ENCODE measurements at regions not wholly inside any gene's neighbourhood (a gene's known extent, or its start where the extent isn't known, plus 50 kb on each side); places are given as distances from the start of the nearest gene placed in this dataset.
"Not testable (repeated sequence)": the region's sequence is repeated elsewhere in the genome, so short reads cannot be mapped to it uniquely, and the experiment has no call there.

DNA sequence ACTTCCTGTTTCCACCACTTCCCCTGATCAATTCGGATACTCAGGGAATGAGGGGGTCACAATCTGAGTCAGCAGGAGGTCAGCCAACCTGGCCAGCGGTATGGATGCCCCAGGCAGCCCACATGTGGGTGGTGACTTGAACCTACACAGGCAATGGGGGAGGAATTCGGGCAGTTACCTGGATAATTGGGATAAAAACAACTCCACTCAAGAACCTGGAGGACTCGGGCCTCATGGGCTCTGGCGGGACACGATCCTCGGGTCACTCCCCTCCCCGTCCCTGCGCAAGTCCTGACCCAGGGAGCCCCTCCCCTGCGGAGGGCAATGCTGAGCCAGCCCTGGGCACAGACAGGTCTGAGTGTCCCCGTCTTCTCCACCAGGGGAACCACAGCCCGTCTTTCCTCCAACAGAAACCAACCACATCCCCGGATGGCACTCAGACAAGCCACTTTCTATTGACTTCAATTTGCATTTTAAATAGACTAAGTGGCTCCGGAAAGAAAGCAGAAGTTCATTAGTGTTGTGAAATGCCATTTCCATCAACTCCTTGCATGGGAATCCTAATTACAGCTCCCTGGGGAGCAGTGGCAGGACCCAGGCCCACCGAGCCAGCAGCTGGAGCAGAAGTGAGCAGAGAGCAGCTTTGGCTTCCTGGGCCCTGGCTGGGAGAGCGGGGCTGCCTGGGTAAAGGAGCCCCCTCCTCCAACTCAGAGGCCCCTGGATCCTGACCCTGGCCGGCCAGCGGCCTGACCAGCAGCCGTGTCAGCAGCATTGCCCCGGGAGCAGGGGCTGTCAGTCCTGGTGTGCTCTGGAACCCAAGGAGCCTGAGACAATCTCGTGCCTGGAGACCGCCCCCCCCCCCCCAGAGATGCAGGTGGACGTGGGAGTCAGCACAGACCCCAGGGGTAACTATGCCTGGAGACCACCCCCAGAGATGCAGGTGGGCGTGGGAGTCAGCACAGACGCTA is 374.1 kb downstream of the ADGRD1 start:
- H3K27ac Mint-ChIP-seq: no peak overlapping the region
- no peaks in the 10 kb centered on the region for H3K36me3 Mint-ChIP-seq (ENCODE audit: low read depth)
- H3K4me1 Mint-ChIP-seq (ENCODE audit: low read depth): no peaks in the 10 kb centered on the region
- intact Hi-C loops (cut with micrococcal nuclease): no loop called here
- no peak overlapping the region for H3K4me3 Mint-ChIP-seq
- DNase-seq (ENCODE audit: low spot score): no peak
- H3K27me3 Mint-ChIP-seq (ENCODE audit: insufficient read depth): peaks cover under 1% of the 10 kb centered on the region
- H3K9me3 Mint-ChIP-seq: no peaks in the 10 kb centered on the region

GRCh38 chr12:131328861-131329845 is 375.4 kb downstream of the ADGRD1 start:
- H3K9me3 Mint-ChIP-seq; H3K4me1 Mint-ChIP-seq (ENCODE audit: low read depth); H3K27me3 Mint-ChIP-seq (ENCODE audit: insufficient read depth); DNase-seq (ENCODE audit: low spot score); H3K4me3 Mint-ChIP-seq; H3K27ac Mint-ChIP-seq; intact Hi-C loops (cut with micrococcal nuclease); H3K36me3 Mint-ChIP-seq (ENCODE audit: low read depth): not testable (repeated sequence)

DNA sequence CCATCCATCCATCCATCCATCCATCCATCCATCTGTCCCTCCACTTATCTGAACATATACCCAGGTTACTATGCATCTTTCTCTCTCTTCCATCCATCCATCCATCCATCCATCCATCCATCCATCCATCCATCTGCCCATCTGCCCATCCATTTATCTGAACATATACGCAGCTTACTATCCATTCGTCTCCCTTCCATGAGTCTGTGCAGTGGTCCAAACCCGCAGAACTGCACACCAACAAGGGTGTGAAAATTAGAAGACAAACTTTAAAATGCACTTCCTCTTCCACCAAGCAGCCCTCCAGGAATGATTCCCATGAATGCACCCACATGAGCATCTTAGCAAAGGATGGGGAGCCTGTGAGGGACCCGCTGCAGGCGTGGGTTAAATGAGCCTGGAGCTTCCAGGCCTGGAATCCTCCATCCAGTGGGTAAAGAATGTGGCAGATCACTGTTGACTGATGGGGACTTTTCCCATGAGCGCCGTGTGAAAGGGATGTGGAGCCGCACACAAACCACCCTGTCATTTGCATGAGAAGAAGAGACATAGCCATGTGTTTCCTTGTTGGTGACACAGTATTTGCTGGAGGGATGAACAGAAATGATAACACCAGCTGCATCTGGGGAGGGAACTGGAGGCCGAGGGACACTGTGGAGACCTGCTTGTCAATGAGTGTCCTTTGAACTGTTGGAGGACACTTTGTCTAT is 376.6 kb downstream of the ADGRD1 start:
- Mint-ChIP-seq H3K4me1 (ENCODE audit: low read depth) (no peaks in the 10 kb centered on the region), H3K36me3 (ENCODE audit: low read depth) (no peaks in the 10 kb centered on the region), H3K9me3 (no peaks in the 10 kb centered on the region), H3K27me3 (ENCODE audit: insufficient read depth) (peaks cover 2% of the 10 kb centered on the region), H3K4me3 (no peak overlapping the region), H3K27ac (no peak overlapping the region)
- no peak for DNase-seq (ENCODE audit: low spot score)
- intact Hi-C loops (cut with micrococcal nuclease): no loop called here

GRCh38 chr12:131331148-131331750 is 377.5 kb downstream of the ADGRD1 start:
- Mint-ChIP-seq H3K4me3 (no peak overlapping the region), H3K4me1 (ENCODE audit: low read depth) (no peaks in the 10 kb centered on the region), H3K36me3 (ENCODE audit: low read depth) (no peaks in the 10 kb centered on the region), H3K27me3 (ENCODE audit: insufficient read depth) (peaks cover 2% of the 10 kb centered on the region), H3K9me3 (no peaks in the 10 kb centered on the region), H3K27ac (no peak overlapping the region)
- intact Hi-C loops (cut with micrococcal nuclease): no loop called here
- DNase-seq (ENCODE audit: low spot score): no peak

GRCh38 chr12:131332224-131332623 is 378.5 kb downstream of the ADGRD1 start:
- no peaks in the 10 kb centered on the region for H3K36me3 Mint-ChIP-seq (ENCODE audit: low read depth)
- no peak overlapping the region for H3K4me3 Mint-ChIP-seq
- intact Hi-C loops (cut with micrococcal nuclease): no loop called here

DNA sequence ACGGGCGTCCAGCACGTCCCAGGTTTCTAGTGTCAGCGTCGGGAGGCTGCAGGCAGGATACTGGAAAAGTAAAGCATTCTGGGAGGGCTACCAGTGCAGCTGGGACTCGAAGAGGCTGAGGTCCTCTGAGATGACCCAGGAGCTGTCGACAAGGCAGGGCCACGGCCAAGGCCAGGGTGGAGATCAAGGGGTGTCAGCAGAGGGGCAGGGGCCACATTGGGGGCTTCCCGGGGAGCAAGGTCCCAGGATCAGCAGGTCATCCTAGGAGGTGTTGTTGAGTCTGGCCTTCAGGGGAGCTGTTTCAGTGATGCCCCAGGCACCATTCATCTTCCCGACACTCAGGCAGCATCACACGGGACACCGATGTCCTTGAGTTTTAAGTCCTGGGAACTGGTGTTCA is 377.8 kb upstream of the SFSWAP start:
- no peak for DNase-seq (ENCODE audit: low spot score)
- Mint-ChIP-seq H3K27ac (no peak overlapping the region), H3K36me3 (ENCODE audit: low read depth) (no peaks in the 10 kb centered on the region), H3K27me3 (ENCODE audit: insufficient read depth) (peaks cover 2% of the 10 kb centered on the region), H3K9me3 (no peaks in the 10 kb centered on the region), H3K4me1 (ENCODE audit: low read depth) (no peaks in the 10 kb centered on the region), H3K4me3 (no peak overlapping the region)
- intact Hi-C loops (cut with micrococcal nuclease): no loop called here

More at GRCh38 chr12:131332224-131332623, 378.5 kb downstream of the ADGRD1 start:
- Mint-ChIP-seq H3K27ac (no peak overlapping the region), H3K9me3 (no peaks in the 10 kb centered on the region), H3K4me1 (ENCODE audit: low read depth) (no peaks in the 10 kb centered on the region), H3K27me3 (ENCODE audit: insufficient read depth) (peaks cover 2% of the 10 kb centered on the region)
- no peak for DNase-seq (ENCODE audit: low spot score)

DNA sequence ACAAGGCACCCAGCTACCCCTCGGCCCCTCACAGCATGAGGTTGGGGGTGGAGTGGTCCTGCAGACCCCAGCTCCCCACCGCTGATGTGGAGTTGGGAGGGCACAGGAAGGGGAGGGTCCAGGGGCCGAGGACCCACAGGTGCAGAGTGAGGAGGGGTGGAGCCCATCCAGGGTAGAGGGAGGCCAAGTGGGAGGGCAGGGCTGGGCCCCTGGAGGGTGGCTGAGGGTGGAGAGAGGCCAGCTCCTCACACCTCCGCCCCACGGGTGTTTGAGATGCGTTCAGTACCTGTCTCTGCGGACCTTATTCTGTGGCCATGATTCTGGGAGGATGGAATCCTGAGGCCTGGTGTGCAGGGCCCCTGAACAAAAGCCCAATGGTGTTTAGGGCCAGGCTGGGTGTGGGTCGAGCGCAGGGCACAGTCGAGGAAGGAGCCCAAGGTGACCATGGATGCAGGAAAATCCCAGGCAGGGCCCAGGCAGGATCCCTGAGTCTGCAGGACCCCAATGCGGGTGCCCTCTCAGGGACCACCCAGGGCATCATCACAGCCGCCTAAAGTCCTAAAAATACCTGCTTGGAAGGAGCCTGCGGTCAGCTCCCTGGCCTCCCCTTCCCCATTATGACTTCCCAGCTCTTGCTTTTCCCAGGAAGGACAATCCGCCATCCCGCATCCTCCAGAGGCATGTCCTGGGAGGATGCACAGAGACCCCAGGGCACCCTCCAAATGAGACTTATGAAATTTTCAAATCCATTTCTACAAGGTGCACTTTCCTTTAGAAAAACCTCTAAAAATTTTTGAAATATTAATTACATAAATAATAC is 377.1 kb upstream of the SFSWAP start:
- no peak for DNase-seq (ENCODE audit: low spot score)
- Mint-ChIP-seq H3K27me3 (ENCODE audit: insufficient read depth) (peaks cover 2% of the 10 kb centered on the region), H3K9me3 (no peaks in the 10 kb centered on the region), H3K27ac (no peak overlapping the region), H3K4me3 (no peak overlapping the region), H3K4me1 (ENCODE audit: low read depth) (no peaks in the 10 kb centered on the region), H3K36me3 (ENCODE audit: low read depth) (no peaks in the 10 kb centered on the region)
- intact Hi-C loops (cut with micrococcal nuclease): no loop called here

DNA sequence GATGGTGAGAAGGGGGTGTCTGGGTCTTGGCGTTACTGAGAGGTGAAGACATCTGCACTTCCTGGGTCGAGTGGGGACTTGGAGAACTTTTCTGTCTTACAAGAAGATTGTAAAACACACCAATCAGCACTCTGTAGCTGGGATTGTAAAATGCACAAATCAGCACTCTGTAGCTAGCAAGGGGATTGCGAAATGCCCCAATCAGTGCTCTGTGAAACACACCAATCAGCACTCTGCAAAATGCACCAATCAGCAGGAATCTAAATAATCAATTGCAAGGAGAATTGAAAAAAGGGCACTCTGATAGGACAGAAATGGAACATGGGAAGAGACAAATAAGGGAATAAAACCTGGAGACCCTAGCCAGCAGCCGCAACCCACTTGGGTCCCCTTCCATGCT is 376.1 kb upstream of the SFSWAP start:
- Mint-ChIP-seq H3K27me3 (ENCODE audit: insufficient read depth) (peaks cover 2% of the 10 kb centered on the region), H3K4me3 (no peak overlapping the region), H3K36me3 (ENCODE audit: low read depth) (no peaks in the 10 kb centered on the region), H3K27ac (no peak overlapping the region), H3K4me1 (ENCODE audit: low read depth) (no peaks in the 10 kb centered on the region), H3K9me3 (no peaks in the 10 kb centered on the region)
- no peak for DNase-seq (ENCODE audit: low spot score)
- intact Hi-C loops (cut with micrococcal nuclease): no loop called here

- Mint-ChIP-seq H3K27ac (no peak overlapping the region), H3K4me1 (ENCODE audit: low read depth) (no peaks in the 10 kb centered on the region), H3K4me3 (no peak overlapping the region), H3K9me3 (no peaks in the 10 kb centered on the region), H3K36me3 (ENCODE audit: low read depth) (no peaks in the 10 kb centered on the region), H3K27me3 (ENCODE audit: insufficient read depth) (peaks cover 2% of the 10 kb centered on the region)
- no peak for DNase-seq (ENCODE audit: low spot score)
- intact Hi-C loops (cut with micrococcal nuclease): no loop called here
These were observed 375.4 kb upstream of the SFSWAP start for GRCh38 chr12:131335456-131335855.

DNA sequence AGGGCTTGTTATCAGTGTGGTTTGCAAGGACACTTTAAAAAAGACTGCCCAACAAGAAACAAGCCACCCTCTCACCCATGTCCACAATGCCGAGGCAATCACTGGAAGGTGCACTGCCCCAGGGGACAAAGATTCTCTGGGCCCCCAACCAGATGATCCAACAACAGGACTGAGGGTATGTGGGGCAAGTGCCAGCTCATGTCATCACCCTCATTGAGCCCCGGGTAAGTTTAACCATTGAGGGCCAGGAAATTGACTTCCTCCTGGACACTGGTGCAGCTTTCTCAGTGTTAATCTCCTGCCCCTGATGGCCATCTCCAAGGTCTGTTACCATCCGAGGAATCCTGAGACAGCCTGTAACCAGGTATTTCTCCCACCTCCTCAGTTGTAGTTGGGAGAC is 373.0 kb upstream of the SFSWAP start:
- H3K27me3 Mint-ChIP-seq (ENCODE audit: insufficient read depth); H3K36me3 Mint-ChIP-seq (ENCODE audit: low read depth); DNase-seq (ENCODE audit: low spot score); intact Hi-C loops (cut with micrococcal nuclease); H3K4me3 Mint-ChIP-seq; H3K9me3 Mint-ChIP-seq; H3K27ac Mint-ChIP-seq; H3K4me1 Mint-ChIP-seq (ENCODE audit: low read depth): not testable (repeated sequence)

GRCh38 chr12:131340616-131341210 is 370.2 kb upstream of the SFSWAP start:
- Mint-ChIP-seq H3K9me3 (no peaks in the 10 kb centered on the region), H3K4me3 (no peak overlapping the region), H3K36me3 (ENCODE audit: low read depth) (no peaks in the 10 kb centered on the region), H3K27ac (no peak overlapping the region), H3K27me3 (ENCODE audit: insufficient read depth) (no peaks in the 10 kb centered on the region), H3K4me1 (ENCODE audit: low read depth) (no peaks in the 10 kb centered on the region)
- intact Hi-C loops (cut with micrococcal nuclease): no loop called here
- DNase-seq (ENCODE audit: low spot score): no peak

All from activated T-helper 1 cell treated with anti-CD3 and anti-CD28 coated beads, Interleukin-12 subunit alpha, Interleukin-12 subunit beta, Interleukin-2, Interleukin-4 antibody, amounts not matched to agents 30 ng/mL and 10 ng/mL and 1 ng/mL, durations not matched to agents 14 hours and 24 hours and 36 hours (primary cell).